GM19397 (cell line): ENCODE measurements at regions not wholly inside any gene's neighbourhood (a gene's known extent, or its start where the extent isn't known, plus 50 kb on each side); places are given as distances from the start of the nearest gene placed in this dataset.

Experiments used
- ATAC-seq: cut with Tn5 transposase; IDR thresholded peaks from one replicate; pipeline ENCODE4 v1.9.1; 2021; ENCODE audit warnings: mild to moderate bottlenecking, moderate library complexity; ENCODE audit not compliant: unreplicated experiment

DNA sequence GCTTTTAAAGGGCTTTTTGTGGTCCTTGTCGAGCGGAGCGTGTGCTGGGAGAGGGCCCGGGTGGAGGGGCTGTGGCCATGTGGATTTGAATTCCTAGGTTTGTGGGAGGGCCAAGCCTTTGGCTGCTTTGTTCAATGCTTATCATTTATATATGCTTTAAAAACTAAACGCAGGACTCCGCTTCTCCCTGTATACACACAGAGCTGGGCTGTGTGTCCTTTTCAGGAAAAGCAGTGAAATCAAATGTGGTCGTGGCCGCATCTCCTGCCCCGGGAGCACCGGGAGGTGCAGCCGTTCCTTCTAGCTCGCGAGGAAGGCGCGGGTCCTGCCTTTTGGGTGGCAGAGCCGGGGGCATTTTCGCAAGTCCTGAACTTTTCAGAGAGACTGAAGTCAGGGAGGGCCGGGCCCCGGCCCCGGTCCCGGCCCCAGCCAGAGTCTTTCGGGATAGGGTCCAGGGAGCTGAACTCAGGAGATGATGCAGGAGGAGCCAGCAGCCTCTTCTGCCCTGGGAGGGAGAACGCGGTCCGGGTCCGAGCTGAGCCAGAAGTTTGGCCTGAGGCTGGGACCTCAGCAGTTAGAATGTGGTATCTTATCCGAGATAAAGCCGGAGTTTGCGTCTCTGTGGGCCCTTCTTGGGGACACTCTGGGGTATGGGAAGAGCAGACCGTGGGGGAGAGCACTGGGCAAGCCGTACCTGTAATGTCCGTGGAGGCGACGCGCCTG, 158.8 kb downstream of the C9orf152 start:
- ATAC-seq, result peak; percentile 11

DNA sequence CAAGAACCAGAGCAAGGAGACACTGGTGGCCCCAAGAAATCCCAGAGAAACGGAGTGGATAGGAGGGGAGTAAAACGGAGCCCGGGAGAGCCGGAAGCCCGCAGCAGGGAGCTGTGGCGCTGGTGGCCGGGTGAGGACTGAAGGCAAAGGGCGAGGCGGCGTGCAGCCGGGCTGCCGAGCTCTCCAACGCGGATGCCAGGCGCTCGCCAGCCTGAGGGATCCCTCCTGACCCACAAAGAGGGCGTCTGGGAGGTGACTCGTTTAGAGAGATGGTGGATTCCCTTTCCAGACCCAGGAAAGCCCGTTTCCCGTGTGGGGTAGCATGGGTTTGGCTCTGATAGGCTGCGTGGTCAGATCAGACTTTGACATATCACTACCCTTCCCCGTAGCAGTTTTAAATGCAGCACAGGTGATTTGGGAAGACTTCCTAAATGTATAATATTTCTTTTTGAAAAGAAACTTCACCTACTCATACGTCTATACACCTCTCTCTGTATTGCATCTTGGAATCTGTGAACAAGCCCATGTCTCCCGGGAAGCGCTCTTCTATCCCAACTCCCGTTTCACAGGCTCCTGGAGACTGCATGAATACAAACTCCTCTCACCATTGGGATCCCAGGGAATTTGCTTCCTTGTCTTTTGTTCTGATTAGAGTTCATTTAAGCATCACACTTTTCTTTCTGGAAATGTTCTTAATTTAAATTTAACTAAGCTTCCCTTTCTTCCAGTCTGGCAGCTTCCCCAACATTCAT, 158.1 kb downstream of the C9orf152 start:
- ATAC-seq, result peak; percentile 23

DNA sequence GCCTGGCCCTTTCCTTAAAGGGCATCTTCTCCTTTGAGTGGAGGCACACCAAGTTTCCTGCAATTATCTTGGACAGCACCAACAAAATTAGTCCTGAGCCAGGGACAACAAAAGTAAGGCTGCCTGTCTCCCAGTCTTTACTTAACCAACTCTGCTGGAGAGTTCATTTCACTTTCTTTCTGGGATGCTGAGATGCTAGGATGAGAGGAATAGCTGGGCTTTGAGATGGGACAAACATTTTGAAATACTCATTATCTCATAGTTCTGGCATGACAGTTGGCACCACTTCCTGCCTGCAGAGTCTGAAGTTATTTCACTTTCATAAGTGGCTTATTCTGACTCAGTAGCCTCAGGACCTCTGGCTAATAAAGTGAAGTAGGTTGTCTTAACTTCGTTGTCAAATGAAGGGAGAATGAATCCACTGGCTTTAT, 157.0 kb downstream of the C9orf152 start:
- ATAC-seq, result peak; percentile 25

DNA sequence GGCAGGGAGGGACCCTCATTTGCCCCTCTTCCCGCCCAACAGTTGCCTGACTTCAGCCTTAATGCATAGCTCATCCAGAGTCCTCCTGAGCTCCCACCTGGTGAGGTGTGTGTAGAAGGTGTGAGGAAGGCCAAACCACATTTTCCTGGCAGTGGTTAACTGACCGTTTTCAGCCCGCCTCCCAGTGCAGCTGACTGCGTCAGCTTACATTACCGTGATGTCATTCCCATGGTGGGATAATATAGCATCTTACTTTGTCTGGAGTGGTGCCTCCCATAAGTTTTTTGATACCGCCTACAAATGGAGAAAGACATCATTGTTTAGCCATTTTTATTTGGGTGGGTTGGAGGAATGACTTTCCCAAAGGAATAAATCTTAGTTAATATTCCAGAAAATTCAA, 151.9 kb downstream of the C9orf152 start:
- no peak for ATAC-seq

DNA sequence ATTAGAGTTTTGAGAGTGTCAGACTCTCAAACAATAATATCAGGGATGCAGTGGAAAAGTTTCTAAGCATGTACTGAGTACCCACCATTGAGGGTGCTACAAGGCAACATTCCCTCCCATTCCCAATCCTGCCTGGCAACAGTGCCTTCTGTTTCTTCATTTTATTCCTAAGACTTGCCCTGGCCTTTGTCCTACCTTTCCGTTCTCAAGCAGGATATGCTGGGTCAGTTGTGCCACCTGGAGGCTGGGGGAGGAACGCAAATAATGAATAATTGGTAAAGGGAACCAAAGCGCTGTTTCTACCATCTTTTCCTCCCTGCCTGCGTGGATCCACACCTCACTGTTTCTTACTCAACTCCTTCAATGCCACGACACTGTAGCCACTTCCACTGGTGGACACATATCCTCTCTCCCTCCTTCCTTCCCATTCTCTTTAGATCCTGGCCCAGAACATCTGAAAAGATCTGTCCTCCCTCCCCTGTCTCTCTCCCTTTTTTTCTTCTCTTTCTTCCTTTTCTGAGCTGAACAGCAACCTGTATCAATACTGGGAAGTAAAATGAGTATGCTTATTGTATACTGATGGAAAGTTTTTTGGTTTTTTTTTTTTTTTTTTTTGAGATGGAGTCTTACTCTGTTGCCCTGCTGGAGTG, 149.5 kb downstream of the C9orf152 start:
- ATAC-seq, result no peak

DNA sequence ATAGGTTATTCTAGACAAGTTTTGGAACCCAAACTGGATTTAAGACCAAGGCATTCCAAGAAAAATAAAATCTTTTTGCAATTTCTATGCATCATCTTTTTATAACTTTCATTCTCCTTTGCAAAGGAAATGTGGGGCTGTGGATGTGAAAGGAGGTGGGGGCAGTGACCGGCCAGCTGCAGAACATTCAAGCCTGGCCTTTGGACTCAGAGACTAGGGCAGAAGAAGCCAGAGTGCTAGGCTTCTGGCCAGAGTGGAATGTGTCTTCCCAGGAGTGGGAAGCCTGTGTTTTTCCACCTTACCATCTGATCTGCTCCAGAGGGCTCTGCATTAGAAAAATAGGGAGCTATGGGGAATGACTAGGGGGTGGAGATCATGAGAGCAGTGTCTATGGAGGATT, 148.5 kb downstream of the C9orf152 start:
- ATAC-seq, result no peak

DNA sequence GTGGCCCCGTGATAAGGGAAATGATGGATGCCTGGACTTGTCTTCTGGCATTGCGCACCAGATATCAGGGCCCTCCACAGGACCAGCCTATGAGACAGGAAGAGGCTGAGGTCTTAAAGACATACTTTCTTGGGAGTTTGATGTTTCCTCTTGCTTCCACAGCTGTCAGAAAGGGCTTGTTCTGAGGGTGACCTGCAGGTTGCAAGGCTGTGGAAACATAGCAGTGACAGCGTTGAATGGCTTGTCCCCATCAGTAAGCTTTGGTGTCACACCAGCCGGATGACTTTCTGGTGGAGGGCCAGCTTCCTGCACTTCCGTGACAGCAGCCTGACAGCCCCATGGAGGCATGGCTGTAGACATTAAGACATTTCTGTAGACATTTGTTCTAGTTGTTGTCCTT, 143.2 kb downstream of the C9orf152 start:
- peak; percentile 51 for ATAC-seq

DNA sequence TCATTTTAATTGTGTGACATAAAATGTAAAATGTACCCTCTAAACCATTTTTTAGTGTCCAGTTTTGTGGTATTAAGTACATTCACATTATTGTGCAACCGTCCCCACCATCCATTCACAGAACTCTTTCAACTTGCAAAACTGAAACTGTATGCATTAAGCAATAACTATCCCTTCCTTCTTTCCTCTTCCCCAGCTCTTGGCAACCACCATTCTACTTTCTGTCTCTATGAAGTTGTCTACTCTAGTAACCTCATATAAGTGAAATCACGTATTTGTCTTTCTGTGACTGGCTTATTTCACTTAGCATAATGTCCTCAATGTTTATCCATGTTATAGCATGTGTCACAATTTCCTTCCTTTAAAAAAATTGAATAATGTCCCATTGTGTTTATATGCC, 142.4 kb downstream of the C9orf152 start:
- ATAC-seq, result peak; percentile 61

DNA sequence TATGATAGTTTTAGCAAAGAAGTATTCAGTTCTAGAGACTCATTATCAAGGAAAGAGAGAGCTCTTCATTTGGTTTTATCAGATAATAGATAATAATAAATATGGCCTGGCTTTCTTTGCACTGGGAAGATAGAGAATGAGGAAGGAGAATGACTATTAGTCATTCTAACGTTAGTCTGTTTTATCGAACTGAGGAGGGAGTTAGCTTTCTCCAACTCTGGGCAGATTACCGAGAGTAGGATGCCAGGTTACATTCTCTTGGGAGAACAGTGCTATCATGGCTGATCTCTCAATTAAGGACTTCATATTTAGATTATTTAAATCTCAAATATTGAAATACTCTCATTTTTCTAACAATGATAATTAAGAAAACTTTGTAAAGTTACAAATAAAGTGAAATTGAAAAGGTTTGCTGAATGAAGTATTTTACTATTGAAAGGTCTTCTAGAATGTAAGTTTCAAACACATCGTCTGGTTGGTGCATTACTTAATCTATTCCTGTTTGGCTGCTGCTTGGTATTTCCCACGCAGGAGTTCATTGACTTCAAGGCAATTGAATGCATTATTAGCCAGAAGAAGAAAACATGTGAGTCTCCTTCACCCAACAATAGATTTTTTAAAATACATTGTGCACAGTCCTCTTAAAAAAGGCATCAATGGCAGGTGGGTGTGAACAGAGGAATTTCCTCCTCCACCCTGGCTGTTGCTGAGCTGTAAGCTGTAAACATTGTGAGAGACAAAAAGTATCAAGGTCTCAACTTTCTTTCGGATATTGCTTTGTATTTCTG, 140.8 kb downstream of the C9orf152 start:
- ATAC-seq, result no peak

DNA sequence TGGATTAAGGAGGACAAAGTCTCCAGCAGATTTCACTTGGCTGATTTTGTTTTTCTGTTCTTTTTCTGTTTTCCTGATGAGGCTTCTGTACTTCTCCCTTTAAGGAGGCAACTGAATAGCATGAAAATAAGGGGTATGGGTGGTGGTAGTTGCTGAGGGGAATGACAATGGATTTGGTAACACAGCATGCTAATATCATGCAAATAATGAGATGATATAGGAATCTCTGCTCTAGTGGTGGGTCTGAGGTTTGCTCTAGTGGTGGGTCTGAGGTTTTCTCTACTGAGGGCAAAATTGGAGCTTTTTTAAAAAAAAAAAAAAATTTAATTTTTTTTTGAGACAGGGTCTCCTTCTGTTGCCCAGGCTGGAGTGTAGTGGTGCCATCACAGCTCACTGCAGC, 139.7 kb downstream of the C9orf152 start:
- ATAC-seq, result no peak

DNA sequence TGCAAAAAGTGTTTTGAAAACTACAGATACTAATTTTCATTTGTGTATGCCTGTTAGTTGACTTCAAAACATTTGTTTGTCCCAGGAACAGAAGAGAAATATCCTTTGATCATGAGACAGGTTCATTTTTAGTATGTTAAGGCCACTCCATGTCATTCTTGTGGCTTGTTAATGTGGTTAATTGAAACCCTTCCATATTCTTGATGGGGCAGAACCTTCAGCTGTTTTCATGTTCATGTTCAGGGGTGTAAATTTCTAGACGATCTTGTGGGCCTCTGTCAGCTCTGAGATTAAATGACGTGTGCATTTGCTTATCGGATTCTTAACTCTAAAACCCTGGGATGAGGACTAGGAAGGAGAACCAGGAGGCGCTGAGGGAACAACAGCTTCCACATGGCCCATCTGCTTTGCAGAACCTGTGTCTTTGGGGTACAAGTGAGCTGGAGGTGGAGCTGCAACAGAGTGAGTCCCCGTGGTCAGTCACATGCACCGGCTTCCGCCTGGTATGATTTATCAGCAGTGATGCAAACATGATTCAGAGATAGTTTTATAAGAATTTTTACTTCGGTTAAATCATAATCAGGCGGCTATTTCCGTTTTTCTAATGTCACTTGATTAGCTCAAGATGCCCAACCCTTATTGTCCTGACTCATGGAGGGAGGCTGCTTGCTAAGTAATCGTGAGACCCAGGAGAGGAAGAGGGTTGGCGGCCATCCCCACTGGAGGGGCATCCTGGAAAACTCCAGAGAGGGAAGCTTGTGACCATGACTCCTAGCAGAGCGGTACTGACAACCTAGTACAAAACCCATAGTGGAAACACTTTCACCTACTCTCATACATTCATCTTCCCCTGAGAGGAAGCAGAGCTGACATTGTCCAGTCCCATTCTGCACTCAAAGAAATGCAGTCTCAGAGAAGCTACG, 138.4 kb downstream of the C9orf152 start:
- no peak for ATAC-seq

DNA sequence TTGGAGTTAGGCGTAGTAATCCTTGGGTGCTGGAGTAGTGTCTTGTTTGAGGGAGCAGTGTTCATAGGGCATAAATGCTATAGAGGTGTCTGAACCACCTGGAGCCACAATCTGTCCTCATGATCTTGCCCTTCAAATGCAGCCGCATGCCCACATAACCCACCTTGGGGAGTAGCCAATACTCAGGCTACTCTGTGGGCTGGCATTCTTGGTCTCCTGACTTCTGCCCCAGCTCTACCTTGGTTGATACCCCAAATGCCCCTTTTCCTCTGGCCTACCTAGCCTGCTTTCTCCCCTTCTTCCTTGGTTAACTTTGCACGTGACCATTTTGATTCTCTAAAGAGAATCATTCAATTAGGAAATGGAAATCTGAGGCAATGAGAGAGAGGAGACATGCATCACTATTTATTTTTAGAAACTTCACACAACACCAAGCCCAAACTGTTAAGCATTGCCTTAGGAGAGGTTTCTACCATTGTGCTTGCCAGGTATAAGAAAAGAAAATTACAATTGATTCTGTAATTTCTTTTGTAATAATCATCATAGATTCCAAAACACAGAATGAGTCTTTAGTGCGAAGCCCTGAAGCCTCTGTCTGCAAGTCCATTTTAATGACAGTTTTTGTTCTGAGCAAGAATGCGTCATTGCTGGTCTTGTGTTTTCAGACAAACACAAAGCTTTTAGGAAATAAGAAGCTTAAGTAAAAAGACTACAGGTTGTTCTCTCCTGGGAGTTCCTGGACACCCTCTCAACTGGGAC, 135.2 kb downstream of the C9orf152 start:
- ATAC-seq, result no peak

DNA sequence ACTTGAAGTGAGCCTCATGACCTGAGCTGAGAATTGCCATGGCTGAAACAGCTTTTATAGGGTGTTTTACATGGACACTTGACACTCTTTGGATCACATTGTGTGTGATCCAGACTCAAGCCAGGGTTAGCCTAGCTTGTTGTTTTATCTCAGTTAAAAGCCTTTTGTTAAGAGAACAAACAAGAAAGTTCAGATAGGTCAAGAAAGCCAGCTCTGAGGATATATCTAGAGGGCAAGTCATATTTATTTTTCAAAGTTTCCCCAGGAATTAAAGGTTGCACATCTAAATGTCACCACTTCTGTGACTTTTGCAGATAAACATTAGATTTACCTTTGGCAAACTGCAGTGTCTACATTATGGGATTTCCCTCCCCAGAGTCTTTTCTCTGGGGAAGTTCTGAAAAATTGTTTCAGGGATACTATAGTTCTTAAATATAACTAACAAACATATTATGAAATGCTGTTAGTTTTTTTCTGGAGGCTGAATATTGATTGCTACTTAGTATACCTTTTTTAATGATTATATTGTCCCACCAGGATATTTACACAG, 134.5 kb downstream of the C9orf152 start:
- ATAC-seq, result no peak

DNA sequence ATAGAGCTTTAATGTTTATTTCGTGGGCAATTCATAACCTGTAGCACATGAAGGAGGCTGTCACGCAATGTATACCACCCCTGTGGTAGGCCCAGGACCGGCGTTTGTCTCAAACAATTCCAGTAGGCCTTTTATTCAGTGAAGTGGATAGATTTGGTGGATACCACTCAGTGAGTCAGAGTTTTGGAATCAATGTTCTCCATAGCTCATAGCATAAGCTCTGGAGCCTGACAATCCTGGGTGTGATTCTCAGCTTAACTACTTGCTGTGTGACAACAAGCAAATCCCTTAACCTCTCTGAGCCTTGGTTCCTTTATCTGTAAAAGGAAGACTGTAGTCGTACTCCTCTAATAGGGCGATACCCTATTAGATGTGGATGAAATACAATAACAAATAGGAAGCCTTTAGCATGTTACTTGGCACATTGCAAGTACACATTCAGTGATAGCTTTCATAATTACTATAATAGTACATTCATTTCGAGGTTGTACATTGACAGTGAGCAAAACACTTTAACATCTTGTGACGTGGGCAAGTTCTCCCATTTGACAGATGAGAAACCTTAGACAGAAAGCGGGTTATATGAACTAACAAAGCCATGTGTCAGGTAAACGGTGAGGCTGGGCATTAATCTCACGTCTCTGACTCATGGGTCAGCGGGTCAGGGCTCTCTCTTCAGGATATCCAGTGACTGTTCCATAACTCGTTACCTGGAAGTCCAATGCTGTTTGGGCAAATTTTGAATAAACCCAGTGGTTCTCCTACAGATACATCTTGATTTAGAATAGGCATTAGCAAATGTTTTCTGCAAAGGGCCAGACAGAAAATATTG, 130.8 kb downstream of the C9orf152 start:
- no peak for ATAC-seq

DNA sequence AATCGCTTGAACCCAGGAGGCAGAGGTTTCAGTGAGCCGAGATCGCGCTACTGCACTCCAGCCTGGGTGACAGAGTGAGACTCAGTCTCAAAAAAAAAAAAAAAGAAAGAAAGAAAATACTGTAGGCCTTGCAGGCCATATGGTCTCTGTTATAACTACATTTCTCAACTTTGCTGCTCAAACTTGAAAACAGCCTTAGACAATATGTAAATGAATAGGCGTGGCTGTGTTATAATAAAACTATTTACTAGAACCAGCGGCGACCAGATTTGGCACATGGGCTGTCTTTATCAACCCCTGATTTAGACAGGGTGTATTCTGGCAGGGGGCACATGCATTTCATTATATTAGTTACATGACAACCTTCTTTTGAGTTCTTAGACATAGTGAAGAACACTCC, 130.0 kb downstream of the C9orf152 start:
- ATAC-seq, result no peak

DNA sequence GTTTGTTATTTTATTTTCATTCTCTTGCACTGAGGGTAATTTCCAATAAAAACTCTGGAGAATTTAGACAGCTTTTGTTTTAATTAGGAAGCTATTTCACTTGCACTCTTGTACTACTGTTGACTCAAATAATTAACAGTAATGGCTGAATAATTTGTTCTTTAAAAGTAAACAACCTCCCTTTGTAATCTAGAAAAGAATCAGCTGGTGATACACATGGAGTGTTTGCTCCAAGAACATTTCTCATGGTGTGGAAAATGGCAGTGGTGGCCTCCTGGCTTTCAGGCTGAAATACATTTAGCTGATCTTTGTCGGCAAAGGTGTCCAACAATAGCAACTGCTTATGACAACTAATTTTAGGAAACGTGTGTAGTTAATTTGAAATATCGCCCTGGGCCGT, 129.4 kb downstream of the C9orf152 start:
- ATAC-seq, result no peak

DNA sequence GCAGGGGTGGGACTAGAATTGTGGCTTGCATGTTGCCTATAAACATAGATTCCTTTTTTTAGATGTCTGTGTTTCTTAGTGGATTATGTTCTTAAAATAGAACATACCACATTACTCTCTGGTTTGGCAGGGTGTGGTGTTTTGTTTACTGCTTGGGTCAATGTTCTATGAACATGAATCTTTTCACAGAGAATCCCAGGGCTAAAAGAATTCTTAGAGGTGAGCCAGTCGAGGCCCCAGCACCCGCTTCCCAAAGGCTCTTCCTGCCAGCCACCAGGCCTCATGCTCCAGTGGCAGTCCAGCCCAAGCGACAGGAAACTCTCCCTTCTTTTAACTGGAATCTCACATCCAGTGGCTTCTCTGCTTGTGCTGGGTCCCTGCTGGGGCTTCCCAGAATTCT, 126.6 kb downstream of the C9orf152 start:
- ATAC-seq, result no peak

DNA sequence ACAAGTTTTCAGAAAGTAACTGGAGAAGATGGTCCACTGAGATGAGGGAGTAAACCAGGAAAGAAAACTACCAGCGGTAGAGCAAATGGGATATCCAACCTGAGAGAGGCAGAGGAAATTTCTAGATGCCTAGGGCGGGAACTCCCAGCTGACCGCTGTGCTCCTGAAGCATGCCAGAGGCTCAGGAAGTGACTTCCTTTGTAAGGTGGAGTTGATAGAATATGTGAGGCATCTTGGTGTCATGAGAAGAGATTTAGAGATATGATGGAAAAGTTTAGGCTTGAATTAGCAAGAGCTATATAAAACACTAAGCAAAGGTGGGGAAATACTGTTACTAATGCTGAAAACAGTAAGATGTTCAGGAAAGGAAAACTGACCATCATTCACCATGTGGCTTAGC, 124.1 kb downstream of the C9orf152 start:
- no peak for ATAC-seq
